ENCODE measurements at regions not wholly inside any gene's neighbourhood (a gene's known extent, or its start where the extent isn't known, plus 50 kb on each side); places are given as distances from the start of the nearest gene placed in this dataset.

DNA sequence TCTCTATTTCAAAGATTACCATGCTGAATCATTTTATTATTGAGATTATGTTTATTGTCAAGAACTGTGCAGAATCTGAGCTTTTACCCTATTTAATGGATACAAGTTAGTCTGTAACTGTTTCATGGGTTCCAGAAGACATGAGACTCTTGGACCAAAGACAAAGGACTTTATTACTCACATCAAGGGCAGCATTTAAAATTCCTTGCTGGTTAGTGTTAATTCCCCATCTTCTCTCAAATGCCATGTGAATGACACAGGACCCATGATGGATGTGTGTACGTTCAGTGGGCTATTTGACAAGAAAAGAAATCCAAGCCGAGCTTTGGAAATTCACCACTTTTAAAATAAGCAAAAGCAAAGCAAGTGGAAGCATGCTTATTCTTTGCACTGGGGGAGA, 139.9 kb downstream of the PCDH20 start:
- TF ChIP-seq, protein P1, sequence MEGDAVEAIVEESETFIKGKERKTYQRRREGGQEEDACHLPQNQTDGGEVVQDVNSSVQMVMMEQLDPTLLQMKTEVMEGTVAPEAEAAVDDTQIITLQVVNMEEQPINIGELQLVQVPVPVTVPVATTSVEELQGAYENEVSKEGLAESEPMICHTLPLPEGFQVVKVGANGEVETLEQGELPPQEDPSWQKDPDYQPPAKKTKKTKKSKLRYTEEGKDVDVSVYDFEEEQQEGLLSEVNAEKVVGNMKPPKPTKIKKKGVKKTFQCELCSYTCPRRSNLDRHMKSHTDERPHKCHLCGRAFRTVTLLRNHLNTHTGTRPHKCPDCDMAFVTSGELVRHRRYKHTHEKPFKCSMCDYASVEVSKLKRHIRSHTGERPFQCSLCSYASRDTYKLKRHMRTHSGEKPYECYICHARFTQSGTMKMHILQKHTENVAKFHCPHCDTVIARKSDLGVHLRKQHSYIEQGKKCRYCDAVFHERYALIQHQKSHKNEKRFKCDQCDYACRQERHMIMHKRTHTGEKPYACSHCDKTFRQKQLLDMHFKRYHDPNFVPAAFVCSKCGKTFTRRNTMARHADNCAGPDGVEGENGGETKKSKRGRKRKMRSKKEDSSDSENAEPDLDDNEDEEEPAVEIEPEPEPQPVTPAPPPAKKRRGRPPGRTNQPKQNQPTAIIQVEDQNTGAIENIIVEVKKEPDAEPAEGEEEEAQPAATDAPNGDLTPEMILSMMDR (conservative IDR thresholded peaks at IDR 0.05; ENCODE audit: low read length) = no peak
- TF ChIP-seq EZH2phosphoT487 (IDR thresholded peaks at IDR 0.05; ENCODE audit: borderline replicate concordance, low read depth, low read length) = no peak
